ENCODE measurements at regions not wholly inside any gene's neighbourhood (a gene's known extent, or its start where the extent isn't known, plus 50 kb on each side); places are given as distances from the start of the nearest gene placed in this dataset.
"Not testable (repeated sequence)": the region's sequence is repeated elsewhere in the genome, so short reads cannot be mapped to it uniquely, and the experiment has no call there.

- WGBS, 10 experiments: 5 to 81% (median 20%) methylated on average over 1 to 2 of the region's 2 CpGs
- ATAC-seq (replicated peaks in 6 of 8): no peak
- in situ Hi-C loops (cut with MboI; ENCODE audit: low pct_unique_long_range_greater_than_20kb in 2 of 9, low sequenced_read_pairs in 9 of 9, unreplicated experiment in 9 of 9): no loop called here
- Histone ChIP-seq H3K4me1 (replicated peaks in 1 of 2) (peaks cover 0 to 21% of the 10 kb centered on the region in 2 donors), H3K27ac (no peak overlapping the region), H3K4me3 (no peak overlapping the region)
Measured at GRCh38 chr4:134145369-134145768, 56.2 kb downstream of the PABPC4L start.

- H3K4me1 ChIP-seq (replicated peaks in 1 of 2): peaks cover 0 to 20% of the 10 kb centered on the region in 2 donors
- no peak overlapping the region for H3K27ac ChIP-seq
- in situ Hi-C loops (cut with MboI; ENCODE audit: low pct_unique_long_range_greater_than_20kb in 2 of 9, low sequenced_read_pairs in 9 of 9, unreplicated experiment in 9 of 9): no loop called here
- WGBS, 10 experiments: 13 to 80% (median 45%) methylated on average over 1 to 2 of the region's 2 CpGs; no CpG with 5 or more reads in 2 of the 10 experiments
- no peak overlapping the region for H3K4me3 ChIP-seq
- no peak for ATAC-seq (replicated peaks in 6 of 8)
Measured at GRCh38 chr4:134144337-134144736, 57.3 kb downstream of the PABPC4L start.

DNA sequence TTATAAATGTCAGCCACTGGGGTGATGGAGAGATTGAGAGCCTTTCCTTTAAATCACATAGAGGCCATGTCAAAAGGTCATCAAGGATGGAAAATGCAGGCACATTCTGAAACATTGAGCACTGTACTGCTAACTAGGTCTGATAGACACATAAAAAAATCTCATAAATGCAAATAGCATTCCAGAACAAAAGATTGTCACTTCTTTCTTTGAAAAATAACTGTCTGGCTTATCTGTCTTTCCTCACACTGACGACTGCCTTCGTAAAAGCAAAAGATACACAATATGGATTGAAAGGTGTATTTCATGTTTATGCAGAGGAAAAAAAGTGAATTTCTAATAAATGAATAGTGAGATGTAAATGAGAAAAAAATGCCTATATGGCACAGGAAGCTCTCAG, 59.9 kb downstream of the PABPC4L start:
- H3K4me3 ChIP-seq: no peak overlapping the region
- H3K4me1 ChIP-seq (replicated peaks in 1 of 2): peaks cover 0 to 15% of the 10 kb centered on the region in 2 donors
- in situ Hi-C loops (cut with MboI; ENCODE audit: low pct_unique_long_range_greater_than_20kb in 2 of 9, low sequenced_read_pairs in 9 of 9, unreplicated experiment in 9 of 9): no loop called here
- no peak overlapping the region for H3K27ac ChIP-seq
- 30 to 100% (median 80%) methylated on average over 2 of the region's 2 CpGs; no CpG with 5 or more reads in 2 of the 10 experiments for WGBS, 10 experiments
- ATAC-seq (replicated peaks in 6 of 8): no peak

GRCh38 chr4:134139188-134139587, 62.4 kb downstream of the PABPC4L start:
- in situ Hi-C loops (cut with MboI; ENCODE audit: low pct_unique_long_range_greater_than_20kb in 2 of 9, low sequenced_read_pairs in 9 of 9, unreplicated experiment in 9 of 9): no loop called here
- ATAC-seq (replicated peaks in 6 of 8): no peak
- H3K4me1 ChIP-seq (replicated peaks in 1 of 2): peaks cover 0 to 4% of the 10 kb centered on the region in 2 donors
- H3K27ac ChIP-seq: no peak overlapping the region
- no peak overlapping the region for H3K4me3 ChIP-seq
- 0 to 100% (median 42%) methylated on average over 1 of the region's 1 CpG; no CpG with 5 or more reads in 2 of the 10 experiments for WGBS, 10 experiments

GRCh38 chr4:134132086-134132783, 69.4 kb downstream of the PABPC4L start:
- Histone ChIP-seq H3K4me1 (replicated peaks in 1 of 2) (no peaks in the 10 kb centered on the region), H3K27ac (no peak overlapping the region), H3K4me3 (no peak overlapping the region)
- 39 to 95% (median 85%) methylated on average over 2 to 3 of the region's 3 CpGs for WGBS, 10 experiments
- no peak for ATAC-seq (replicated peaks in 6 of 8)
- in situ Hi-C loops (cut with MboI; ENCODE audit: low pct_unique_long_range_greater_than_20kb in 2 of 9, low sequenced_read_pairs in 9 of 9, unreplicated experiment in 9 of 9): no loop called here

- H3K27ac ChIP-seq: no peak overlapping the region
- no peak for ATAC-seq (replicated peaks in 6 of 8)
- WGBS, 10 experiments: 88 to 100% (median 98%) methylated on average over 3 of the region's 5 CpGs; no CpG with 5 or more reads in 6 of the 10 experiments
- no peaks in the 10 kb centered on the region for H3K4me1 ChIP-seq (replicated peaks in 1 of 2)
- no peak overlapping the region for H3K4me3 ChIP-seq
- in situ Hi-C loops (cut with MboI; ENCODE audit: low pct_unique_long_range_greater_than_20kb in 2 of 9, low sequenced_read_pairs in 9 of 9, unreplicated experiment in 9 of 9): no loop called here
Measured at GRCh38 chr4:134126955-134127354, 74.6 kb downstream of the PABPC4L start.

GRCh38 chr4:134126000-134126560, 75.5 kb downstream of the PABPC4L start:
- H3K4me3 ChIP-seq: no peak overlapping the region
- in situ Hi-C loops (cut with MboI; ENCODE audit: low pct_unique_long_range_greater_than_20kb in 2 of 9, low sequenced_read_pairs in 9 of 9, unreplicated experiment in 9 of 9): no loop called here
- H3K27ac ChIP-seq: no peak overlapping the region
- ATAC-seq (replicated peaks in 6 of 8): peak in 3 of 8 experiments; percentile 61 to 65 (median 61)
- 0 to 100% (median 90%) methylated on average over 1 of the region's 1 CpG; no CpG with 5 or more reads in 2 of the 10 experiments for WGBS, 10 experiments
- H3K4me1 ChIP-seq (replicated peaks in 1 of 2): no peaks in the 10 kb centered on the region

DNA sequence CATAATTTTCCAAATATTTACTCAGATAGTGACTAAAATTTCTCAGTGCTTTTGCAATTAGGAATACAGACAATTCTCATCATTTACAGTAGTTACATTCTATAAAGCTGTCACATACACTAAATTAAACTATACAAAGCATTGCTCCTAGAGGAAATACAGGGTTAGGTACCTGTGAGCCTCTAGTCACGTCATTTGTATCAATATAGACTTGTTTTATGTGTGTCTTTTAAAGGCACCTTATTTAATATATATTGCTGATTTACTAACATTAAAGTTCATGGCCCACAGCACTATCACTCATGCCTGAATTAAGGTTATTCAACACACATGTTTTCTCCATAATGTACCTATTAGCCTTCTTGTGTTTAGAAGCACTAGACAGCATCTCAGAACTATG, 78.7 kb downstream of the PABPC4L start:
- no peak overlapping the region for H3K4me3 ChIP-seq
- peaks cover 0 to 2% of the 10 kb centered on the region in 2 donors for H3K4me1 ChIP-seq (replicated peaks in 1 of 2)
- in situ Hi-C loops (cut with MboI; ENCODE audit: low pct_unique_long_range_greater_than_20kb in 2 of 9, low sequenced_read_pairs in 9 of 9, unreplicated experiment in 9 of 9): no loop called here
- ATAC-seq (replicated peaks in 6 of 8): no peak
- no peak overlapping the region for H3K27ac ChIP-seq
- WGBS, 10 experiments: 0 to 100% (median 45%) methylated on average over 1 of the region's 1 CpG; no CpG with 5 or more reads in 4 of the 10 experiments

- ATAC-seq (replicated peaks in 6 of 8): peak in 5 of 8 experiments; percentile 32 to 79 (median 68)
- Histone ChIP-seq H3K4me1 (replicated peaks in 1 of 2) (peaks cover 0 to 6% of the 10 kb centered on the region in 2 donors), H3K27ac (no peak overlapping the region), H3K4me3 (no peak overlapping the region)
- 5 to 86% (median 43%) methylated on average over 1 to 2 of the region's 2 CpGs; no CpG with 5 or more reads in 3 of the 10 experiments for WGBS, 10 experiments
- in situ Hi-C loops (cut with MboI; ENCODE audit: low pct_unique_long_range_greater_than_20kb in 2 of 9, low sequenced_read_pairs in 9 of 9, unreplicated experiment in 9 of 9): no loop called here
Measured at GRCh38 chr4:134117392-134118183, 84.0 kb downstream of the PABPC4L start.

GRCh38 chr4:134089885-134090284, 111.7 kb downstream of the PABPC4L start:
- WGBS, 10 experiments: 14 to 93% (median 79%) methylated on average over 1 to 3 of the region's 3 CpGs; no CpG with 5 or more reads in 1 of the 10 experiments
- no peaks in the 10 kb centered on the region for H3K4me1 ChIP-seq (replicated peaks in 1 of 2)
- no peak overlapping the region for H3K27ac ChIP-seq
- ATAC-seq (replicated peaks in 6 of 8): no peak
- no peak overlapping the region for H3K4me3 ChIP-seq
- in situ Hi-C loops (cut with MboI; ENCODE audit: low pct_unique_long_range_greater_than_20kb in 2 of 9, low sequenced_read_pairs in 9 of 9, unreplicated experiment in 9 of 9): no loop called here

DNA sequence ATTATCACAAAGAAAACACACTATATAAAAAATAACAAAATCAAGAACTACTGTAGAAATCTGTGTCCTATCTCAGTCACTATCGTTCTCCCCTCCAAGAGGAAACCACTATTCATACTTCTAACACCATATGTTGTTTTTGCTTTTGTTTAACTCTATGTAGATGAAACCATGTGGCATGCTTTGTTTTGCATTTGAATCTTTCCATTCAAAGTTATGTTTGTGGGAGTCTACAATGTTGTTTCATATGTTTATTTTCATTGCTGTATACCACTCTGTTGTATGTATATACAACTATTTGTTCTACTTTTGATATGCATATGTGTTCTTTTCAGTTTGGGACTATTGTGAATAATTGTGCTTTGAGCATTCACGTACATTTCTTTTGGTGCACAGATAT, 116.1 kb downstream of the PABPC4L start:
- peak in 3 of 8 experiments; percentile 12 to 30 (median 19) for ATAC-seq (replicated peaks in 6 of 8)
- WGBS, 10 experiments: 0 to 86% (median 40%) methylated on average over 1 to 2 of the region's 2 CpGs; no CpG with 5 or more reads in 1 of the 10 experiments
- Histone ChIP-seq H3K4me1 (replicated peaks in 1 of 2) (no peaks in the 10 kb centered on the region), H3K27ac (no peak overlapping the region), H3K4me3 (no peak overlapping the region)
- in situ Hi-C loops (cut with MboI; ENCODE audit: low pct_unique_long_range_greater_than_20kb in 2 of 9, low sequenced_read_pairs in 9 of 9, unreplicated experiment in 9 of 9): no loop called here

DNA sequence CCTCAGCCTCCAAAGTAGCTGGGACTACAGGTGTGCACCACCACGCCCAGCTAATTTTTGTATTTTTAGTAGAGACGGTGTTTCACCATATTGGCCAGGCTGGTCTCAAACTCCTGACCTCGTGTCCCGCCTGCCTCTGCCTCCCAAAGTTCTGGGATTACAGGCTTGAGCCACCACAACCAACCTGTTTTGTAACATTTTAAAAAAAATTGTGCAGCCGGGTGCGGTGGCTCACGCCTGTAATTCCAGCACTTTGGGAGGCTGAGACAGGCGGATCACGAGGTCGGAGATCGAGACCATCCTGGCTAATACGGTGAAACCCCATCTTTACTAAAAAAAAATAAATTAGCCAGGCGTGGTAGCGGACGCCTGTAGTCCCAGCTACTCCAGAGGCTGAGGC, 122.5 kb downstream of the PABPC4L start:
- H3K27ac ChIP-seq; H3K4me3 ChIP-seq; ATAC-seq (replicated peaks in 6 of 8); in situ Hi-C loops (cut with MboI; ENCODE audit: low pct_unique_long_range_greater_than_20kb in 2 of 9, low sequenced_read_pairs in 9 of 9, unreplicated experiment in 9 of 9); H3K4me1 ChIP-seq (replicated peaks in 1 of 2): not testable (repeated sequence)
- 30 to 100% (median 98%) methylated on average over 2 to 9 of the region's 15 CpGs; no CpG with 5 or more reads in 4 of the 10 experiments for WGBS, 10 experiments

- 4 to 95% (median 80%) methylated on average over 1 to 11 of the region's 11 CpGs for WGBS, 10 experiments
- no peak for ATAC-seq (replicated peaks in 6 of 8)
Measured at GRCh38 chr4:134078230-134078914, 123.2 kb downstream of the PABPC4L start.

More at GRCh38 chr4:134078230-134078914, 123.2 kb downstream of the PABPC4L start:
- Histone ChIP-seq H3K4me3 (no peak overlapping the region), H3K4me1 (replicated peaks in 1 of 2) (no peaks in the 10 kb centered on the region), H3K27ac (no peak overlapping the region)
- in situ Hi-C loops (cut with MboI; ENCODE audit: low pct_unique_long_range_greater_than_20kb in 2 of 9, low sequenced_read_pairs in 9 of 9, unreplicated experiment in 9 of 9): no loop called here
